WTC11 (cell line): ENCODE measurements at regions not wholly inside any gene's neighbourhood (a gene's known extent, or its start where the extent isn't known, plus 50 kb on each side); places are given as distances from the start of the nearest gene placed in this dataset.

Source experiments
- ATAC-seq: fragments of 200-7000 bp; cut with Tn5 transposase; 2 replicates; pipeline ENCODE4 v1.10.0; 2021; ENCODE audit warnings: mild to moderate bottlenecking, moderate library complexity
- CTCF ChIA-PET: fragments of 300-600 bp; sonication (Branson Sonifier 250); formaldehyde crosslinking; loops from one replicate; lab custom pipeline; 2021; ENCODE audit warnings: antibody characterized with exemption; lab: Charles Lee
- POLR2A ChIA-PET: fragments of 350-600 bp; sonication (Branson Sonifier 250); formaldehyde crosslinking; loops from one replicate; lab custom pipeline; 2021; ENCODE audit warnings: antibody characterized with exemption; lab: Charles Lee
- DNase-seq: peaks from one replicate; pipeline ENCODE4 v3.0.0; 2021; ENCODE audit warnings: low spot score
- H3K27ac Mint-ChIP-seq: 2 replicates; pipeline ENCODE4 v1.8.0; 2021; ENCODE audit warnings: mixed read lengths
- H3K27me3 Mint-ChIP-seq: 2 replicates; pipeline ENCODE4 v1.8.0; 2021; ENCODE audit warnings: low read depth, mild to moderate bottlenecking, moderate library complexity, mixed read lengths
- H3K36me3 Mint-ChIP-seq: 2 replicates; pipeline ENCODE4 v1.8.0; 2021; ENCODE audit warnings: mixed read lengths
- H3K4me1 Mint-ChIP-seq: 2 replicates; pipeline ENCODE4 v1.8.0; 2022; ENCODE audit warnings: mixed read lengths
- H3K4me3 Mint-ChIP-seq: 2 replicates; pipeline ENCODE4 v1.8.0; 2021; ENCODE audit warnings: mild to moderate bottlenecking, moderate library complexity, mixed read lengths
- H3K9me3 Mint-ChIP-seq: 2 replicates; pipeline ENCODE4 v1.8.0; 2021; ENCODE audit warnings: mixed read lengths
- CREB1 ChIP-seq: sonication (generic); formaldehyde crosslinking; IDR thresholded peaks from 2 replicates; pipeline ENCODE4 v1.8.0; 2023; ENCODE audit warnings: mild to moderate bottlenecking, missing genetic modification reagents
- ESRRA ChIP-seq: sonication (generic); formaldehyde crosslinking; IDR thresholded peaks from 2 replicates; pipeline ENCODE4 v1.8.1; 2022; ENCODE audit warnings: mild to moderate bottlenecking, missing genetic modification reagents, borderline replicate concordance
- FOXJ3 ChIP-seq: sonication (generic); formaldehyde crosslinking; IDR thresholded peaks from 2 replicates; pipeline ENCODE4 v1.9.0; 2021; ENCODE audit warnings: missing genetic modification reagents, mild to moderate bottlenecking, borderline replicate concordance
- FOXK1 ChIP-seq: sonication (generic); formaldehyde crosslinking; IDR thresholded peaks from 2 replicates; pipeline ENCODE4 v1.8.0; 2022; ENCODE audit warnings: mild to moderate bottlenecking, moderate library complexity, missing genetic modification reagents
- FOXP1 ChIP-seq: sonication (generic); formaldehyde crosslinking; IDR thresholded peaks from 2 replicates; pipeline ENCODE4 v1.8.0; 2022; ENCODE audit warnings: missing genetic modification reagents, mild to moderate bottlenecking, moderate library complexity, borderline replicate concordance
- GRHL2 ChIP-seq: fragments of 250-450 bp; sonication (Bioruptor Pico); IDR thresholded peaks from 2 replicates; pipeline ENCODE4 v1.8.0; 2022; ENCODE audit warnings: mild to moderate bottlenecking, moderate library complexity; ENCODE audit not compliant: insufficient replicate concordance, severe bottlenecking
- IRF2 ChIP-seq: sonication (generic); formaldehyde crosslinking; IDR thresholded peaks from 2 replicates; pipeline ENCODE4 v1.8.0; 2022; ENCODE audit warnings: low read depth, missing genetic modification reagents, borderline replicate concordance
- NR2C2 ChIP-seq: sonication (generic); formaldehyde crosslinking; IDR thresholded peaks from 2 replicates; pipeline ENCODE4 v1.8.0; 2022; ENCODE audit warnings: mild to moderate bottlenecking, missing genetic modification reagents
- TEAD1 ChIP-seq: sonication (generic); formaldehyde crosslinking; IDR thresholded peaks from 2 replicates; pipeline ENCODE4 v1.8.0; 2022; ENCODE audit warnings: mild to moderate bottlenecking, missing genetic modification reagents
- ZNF219 ChIP-seq: sonication (generic); formaldehyde crosslinking; IDR thresholded peaks from 2 replicates; pipeline ENCODE4 v1.8.0; 2023; ENCODE audit warnings: missing genetic modification reagents, mild to moderate bottlenecking, borderline replicate concordance
- ZNF232 ChIP-seq: sonication (generic); formaldehyde crosslinking; IDR thresholded peaks from 2 replicates; pipeline ENCODE4 v1.8.0; 2022; ENCODE audit warnings: mild to moderate bottlenecking, missing genetic modification reagents
- ZNF423 ChIP-seq: fragments of 250-450 bp; sonication (Bioruptor Pico); IDR thresholded peaks from 2 replicates; pipeline ENCODE4 v2.1.2; 2022; ENCODE audit warnings: mild to moderate bottlenecking, moderate library complexity
- TF ChIP-seq, protein P1 (sequence below): fragments of 250-450 bp; sonication (Bioruptor Pico); IDR thresholded peaks from 2 replicates; pipeline ENCODE4 v2.1.2; 2022; ENCODE audit warnings: mild to moderate bottlenecking, moderate library complexity
- TF ChIP-seq, protein P2 (sequence below): fragments of 250-450 bp; sonication (Bioruptor Pico); IDR thresholded peaks from 2 replicates; pipeline ENCODE4 v1.9.0; 2021; ENCODE audit warnings: mild to moderate bottlenecking
- TF ChIP-seq, protein P3 (sequence below): fragments of 250-450 bp; sonication (Bioruptor Pico); IDR thresholded peaks from 2 replicates; pipeline ENCODE4 v1.9.0; 2021; ENCODE audit warnings: moderate library complexity, mild to moderate bottlenecking, inconsistent platforms, borderline replicate concordance
- TF ChIP-seq, protein P4 (sequence below): fragments of 250-450 bp; sonication (Bioruptor Pico); IDR thresholded peaks from 2 replicates; pipeline ENCODE4 v1.9.0; 2021; ENCODE audit warnings: mild to moderate bottlenecking
- TF ChIP-seq, protein P5 (sequence below): sonication (generic); formaldehyde crosslinking; IDR thresholded peaks from 2 replicates; pipeline ENCODE4 v1.8.1; 2022; ENCODE audit warnings: mild to moderate bottlenecking, moderate library complexity, missing genetic modification reagents
- TF ChIP-seq, protein P6 (sequence below): sonication (generic); formaldehyde crosslinking; IDR thresholded peaks from 2 replicates; pipeline ENCODE4 v1.8.1; 2023; ENCODE audit warnings: mild to moderate bottlenecking, missing genetic modification reagents, moderate library complexity
- TF ChIP-seq, protein P7 (sequence below): sonication (generic); formaldehyde crosslinking; IDR thresholded peaks from 2 replicates; pipeline ENCODE4 v1.8.0; 2022; ENCODE audit warnings: mild to moderate bottlenecking, missing genetic modification reagents

DNA sequence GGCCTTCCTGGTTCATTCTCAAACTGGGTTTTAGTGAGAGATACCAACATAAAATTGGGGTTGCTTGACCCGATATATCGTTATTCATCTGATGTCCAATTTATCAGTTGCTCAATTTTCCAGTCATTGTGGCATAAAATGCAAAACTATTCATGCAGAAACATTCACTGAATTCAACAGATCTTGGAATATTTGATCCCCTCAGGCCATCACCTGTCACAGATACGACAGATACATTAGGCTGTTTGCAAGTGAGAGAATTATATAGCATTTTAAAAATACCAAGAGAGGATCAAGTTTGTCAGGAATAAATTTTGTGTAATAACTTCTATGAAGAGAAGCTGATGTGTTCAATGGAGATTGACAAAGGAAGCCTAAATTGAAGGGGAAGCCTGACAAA is 67.1 kb downstream of the MAP10 start (continued):
- TF ChIP-seq ZNF219 (CRISPR knock-in tag) (no peak), ZNF423 (CRISPR knock-in tag) (no peak), CREB1 (no peak)
- TF ChIP-seq, protein P1, sequence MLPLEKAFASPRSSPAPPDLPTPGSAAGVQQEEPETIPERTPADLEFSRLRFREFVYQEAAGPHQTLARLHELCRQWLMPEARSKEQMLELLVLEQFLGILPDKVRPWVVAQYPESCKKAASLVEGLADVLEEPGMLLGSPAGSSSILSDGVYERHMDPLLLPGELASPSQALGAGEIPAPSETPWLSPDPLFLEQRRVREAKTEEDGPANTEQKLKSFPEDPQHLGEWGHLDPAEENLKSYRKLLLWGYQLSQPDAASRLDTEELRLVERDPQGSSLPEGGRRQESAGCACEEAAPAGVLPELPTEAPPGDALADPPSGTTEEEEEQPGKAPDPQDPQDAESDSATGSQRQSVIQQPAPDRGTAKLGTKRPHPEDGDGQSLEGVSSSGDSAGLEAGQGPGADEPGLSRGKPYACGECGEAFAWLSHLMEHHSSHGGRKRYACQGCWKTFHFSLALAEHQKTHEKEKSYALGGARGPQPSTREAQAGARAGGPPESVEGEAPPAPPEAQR (CRISPR knock-in tag) = no peak

DNA sequence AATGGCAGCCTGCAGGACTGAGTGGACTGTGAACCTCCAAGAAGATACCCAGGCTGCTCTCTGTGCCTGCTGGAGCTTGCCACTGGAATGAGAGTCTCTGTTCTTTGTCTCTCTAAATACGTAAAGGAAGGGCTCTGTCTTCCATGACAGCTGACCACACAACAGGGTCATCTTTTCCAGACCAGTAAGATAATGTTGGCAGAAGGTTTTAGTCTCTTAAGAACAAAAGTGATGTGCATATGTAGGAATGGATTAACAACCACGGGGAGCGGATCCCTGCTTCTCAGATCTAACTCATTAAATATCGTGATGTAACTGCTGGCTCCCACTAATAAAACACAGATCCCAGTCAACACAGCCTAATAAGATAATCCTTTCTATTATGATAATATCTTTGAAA is 67.5 kb downstream of the MAP10 start:
- ChIA-PET CTCF (no interaction called here), POLR2A (no interaction called here)
- H3K27ac Mint-ChIP-seq = no peak overlapping the region
- H3K4me1 Mint-ChIP-seq = peaks cover 1% of the 10 kb centered on the region; the same call in 1 of the 2 replicates
- H3K27me3 Mint-ChIP-seq = no peaks in the 10 kb centered on the region
- DNase-seq (no peak), ATAC-seq (no peak)
- H3K4me3 Mint-ChIP-seq = no peak overlapping the region
- TF ChIP-seq, protein P2, sequence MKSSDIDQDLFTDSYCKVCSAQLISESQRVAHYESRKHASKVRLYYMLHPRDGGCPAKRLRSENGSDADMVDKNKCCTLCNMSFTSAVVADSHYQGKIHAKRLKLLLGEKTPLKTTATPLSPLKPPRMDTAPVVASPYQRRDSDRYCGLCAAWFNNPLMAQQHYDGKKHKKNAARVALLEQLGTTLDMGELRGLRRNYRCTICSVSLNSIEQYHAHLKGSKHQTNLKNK = no peak
- no peak for TF ChIP-seq IRF2
- TF ChIP-seq, protein P3, sequence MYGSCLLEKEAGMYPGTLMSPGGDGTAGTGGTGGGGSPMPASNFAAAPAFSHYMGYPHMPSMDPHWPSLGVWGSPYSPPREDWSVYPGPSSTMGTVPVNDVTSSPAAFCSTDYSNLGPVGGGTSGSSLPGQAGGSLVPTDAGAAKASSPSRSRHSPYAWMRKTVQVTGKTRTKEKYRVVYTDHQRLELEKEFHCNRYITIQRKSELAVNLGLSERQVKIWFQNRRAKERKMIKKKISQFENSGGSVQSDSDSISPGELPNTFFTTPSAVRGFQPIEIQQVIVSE (CRISPR knock-in tag) = no peak
- TF ChIP-seq, protein P4, sequence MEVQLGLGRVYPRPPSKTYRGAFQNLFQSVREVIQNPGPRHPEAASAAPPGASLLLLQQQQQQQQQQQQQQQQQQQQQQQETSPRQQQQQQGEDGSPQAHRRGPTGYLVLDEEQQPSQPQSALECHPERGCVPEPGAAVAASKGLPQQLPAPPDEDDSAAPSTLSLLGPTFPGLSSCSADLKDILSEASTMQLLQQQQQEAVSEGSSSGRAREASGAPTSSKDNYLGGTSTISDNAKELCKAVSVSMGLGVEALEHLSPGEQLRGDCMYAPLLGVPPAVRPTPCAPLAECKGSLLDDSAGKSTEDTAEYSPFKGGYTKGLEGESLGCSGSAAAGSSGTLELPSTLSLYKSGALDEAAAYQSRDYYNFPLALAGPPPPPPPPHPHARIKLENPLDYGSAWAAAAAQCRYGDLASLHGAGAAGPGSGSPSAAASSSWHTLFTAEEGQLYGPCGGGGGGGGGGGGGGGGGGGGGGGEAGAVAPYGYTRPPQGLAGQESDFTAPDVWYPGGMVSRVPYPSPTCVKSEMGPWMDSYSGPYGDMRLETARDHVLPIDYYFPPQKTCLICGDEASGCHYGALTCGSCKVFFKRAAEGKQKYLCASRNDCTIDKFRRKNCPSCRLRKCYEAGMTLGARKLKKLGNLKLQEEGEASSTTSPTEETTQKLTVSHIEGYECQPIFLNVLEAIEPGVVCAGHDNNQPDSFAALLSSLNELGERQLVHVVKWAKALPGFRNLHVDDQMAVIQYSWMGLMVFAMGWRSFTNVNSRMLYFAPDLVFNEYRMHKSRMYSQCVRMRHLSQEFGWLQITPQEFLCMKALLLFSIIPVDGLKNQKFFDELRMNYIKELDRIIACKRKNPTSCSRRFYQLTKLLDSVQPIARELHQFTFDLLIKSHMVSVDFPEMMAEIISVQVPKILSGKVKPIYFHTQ (CRISPR knock-in tag) = no peak
- no peak for TF ChIP-seq FOXJ3 (CRISPR knock-in tag)
- no peak for TF ChIP-seq FOXK1 (CRISPR knock-in tag)
- TF ChIP-seq, protein P5, sequence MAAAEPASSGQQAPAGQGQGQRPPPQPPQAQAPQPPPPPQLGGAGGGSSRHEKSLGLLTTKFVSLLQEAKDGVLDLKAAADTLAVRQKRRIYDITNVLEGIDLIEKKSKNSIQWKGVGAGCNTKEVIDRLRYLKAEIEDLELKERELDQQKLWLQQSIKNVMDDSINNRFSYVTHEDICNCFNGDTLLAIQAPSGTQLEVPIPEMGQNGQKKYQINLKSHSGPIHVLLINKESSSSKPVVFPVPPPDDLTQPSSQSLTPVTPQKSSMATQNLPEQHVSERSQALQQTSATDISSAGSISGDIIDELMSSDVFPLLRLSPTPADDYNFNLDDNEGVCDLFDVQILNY = no peak
- no peak for TF ChIP-seq GRHL2
- no peaks in the 10 kb centered on the region for H3K36me3 Mint-ChIP-seq
- no peaks in the 10 kb centered on the region for H3K9me3 Mint-ChIP-seq

DNA sequence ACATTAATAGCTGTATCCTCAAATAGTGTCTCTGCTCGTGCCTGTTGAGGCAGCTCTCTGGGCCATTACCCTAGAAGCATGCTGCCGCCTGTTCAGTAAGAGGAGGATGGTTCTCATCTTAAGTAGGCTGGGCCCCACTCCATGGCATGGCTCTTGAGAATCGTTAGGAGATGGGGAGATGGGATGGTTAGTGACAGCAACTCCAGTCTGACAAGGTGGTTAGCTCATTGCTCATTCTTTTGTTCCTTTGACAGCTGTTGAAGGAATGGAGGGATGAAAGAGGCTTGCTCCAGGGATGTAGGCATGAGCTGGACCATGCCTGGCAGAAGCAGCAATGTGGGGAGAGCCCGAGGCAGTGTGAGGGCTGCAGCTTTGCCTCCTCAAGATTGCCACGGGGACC is 68.2 kb downstream of the MAP10 start:
- H3K27ac Mint-ChIP-seq = no peak overlapping the region
- ChIA-PET CTCF (no interaction called here), POLR2A (no interaction called here)
- ATAC-seq (no peak), DNase-seq (no peak)
- H3K9me3 Mint-ChIP-seq = no peaks in the 10 kb centered on the region
- H3K4me1 Mint-ChIP-seq = peaks cover 2% of the 10 kb centered on the region; the same call in 1 of the 2 replicates
- no peak overlapping the region for H3K4me3 Mint-ChIP-seq
- H3K36me3 Mint-ChIP-seq = no peaks in the 10 kb centered on the region
- no peaks in the 10 kb centered on the region for H3K27me3 Mint-ChIP-seq
- TF ChIP-seq ZNF232 (no peak), ZNF423 (CRISPR knock-in tag) (no peak), TEAD1 (no peak)

DNA sequence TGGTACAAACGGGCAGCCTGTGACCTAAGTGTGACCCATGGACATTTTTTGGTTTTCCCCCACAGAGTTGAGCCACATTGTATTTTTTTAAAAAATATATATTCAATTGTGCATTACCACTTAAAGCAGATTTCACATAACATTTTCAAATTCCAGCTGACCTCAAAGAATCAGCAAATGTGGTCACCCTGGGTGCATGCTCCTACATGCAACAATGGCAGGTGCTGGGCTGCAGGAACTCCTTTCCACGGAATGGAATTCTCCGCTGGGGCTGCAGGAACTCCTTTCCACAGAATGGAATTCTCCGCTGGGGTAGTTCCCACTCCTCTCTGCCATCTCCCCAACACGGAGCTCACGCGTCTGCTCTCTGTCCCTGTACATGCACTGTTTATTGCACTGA is 68.7 kb downstream of the MAP10 start:
- Mint-ChIP-seq H3K4me1 (peaks cover 2% of the 10 kb centered on the region; the same call in 1 of the 2 replicates), H3K4me3 (no peak overlapping the region), H3K9me3 (no peaks in the 10 kb centered on the region), H3K36me3 (no peaks in the 10 kb centered on the region), H3K27ac (no peak overlapping the region), H3K27me3 (no peaks in the 10 kb centered on the region)
- CTCF ChIA-PET = no interaction called here
- POLR2A ChIA-PET = no interaction called here
- TF ChIP-seq FOXP1 (CRISPR knock-in tag) = no peak
- TF ChIP-seq, protein P6, sequence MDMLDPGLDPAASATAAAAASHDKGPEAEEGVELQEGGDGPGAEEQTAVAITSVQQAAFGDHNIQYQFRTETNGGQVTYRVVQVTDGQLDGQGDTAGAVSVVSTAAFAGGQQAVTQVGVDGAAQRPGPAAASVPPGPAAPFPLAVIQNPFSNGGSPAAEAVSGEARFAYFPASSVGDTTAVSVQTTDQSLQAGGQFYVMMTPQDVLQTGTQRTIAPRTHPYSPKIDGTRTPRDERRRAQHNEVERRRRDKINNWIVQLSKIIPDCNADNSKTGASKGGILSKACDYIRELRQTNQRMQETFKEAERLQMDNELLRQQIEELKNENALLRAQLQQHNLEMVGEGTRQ (CRISPR knock-in tag) = no peak
- TF ChIP-seq NR2C2 (CRISPR knock-in tag) = no peak
- TF ChIP-seq, protein P7, sequence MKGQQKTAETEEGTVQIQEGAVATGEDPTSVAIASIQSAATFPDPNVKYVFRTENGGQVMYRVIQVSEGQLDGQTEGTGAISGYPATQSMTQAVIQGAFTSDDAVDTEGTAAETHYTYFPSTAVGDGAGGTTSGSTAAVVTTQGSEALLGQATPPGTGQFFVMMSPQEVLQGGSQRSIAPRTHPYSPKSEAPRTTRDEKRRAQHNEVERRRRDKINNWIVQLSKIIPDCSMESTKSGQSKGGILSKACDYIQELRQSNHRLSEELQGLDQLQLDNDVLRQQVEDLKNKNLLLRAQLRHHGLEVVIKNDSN (CRISPR knock-in tag) = no peak
- no peak for TF ChIP-seq ESRRA (CRISPR knock-in tag)
- ATAC-seq = no peak
- no peak for DNase-seq
